ENCODE measurements at regions not wholly inside any gene's neighbourhood (a gene's known extent, or its start where the extent isn't known, plus 50 kb on each side); places are given as distances from the start of the nearest gene placed in this dataset.

- no peaks in the 10 kb centered on the region for H3K79me2 ChIP-seq (ENCODE audit: low read depth)
- H3K4me2 ChIP-seq, result no peak overlapping the region
- no peak overlapping the region for H3K4me3 Mint-ChIP-seq
- H3K36me3 ChIP-seq, result no peaks in the 10 kb centered on the region
- no peaks in the 10 kb centered on the region for H4K20me1 ChIP-seq (ENCODE audit: low read depth)
- peaks cover 2% of the 10 kb centered on the region for H3K27me3 Mint-ChIP-seq (ENCODE audit: insufficient read depth, low read depth)
- H3K36me3 Mint-ChIP-seq, result peaks cover 2% of the 10 kb centered on the region
- TF ChIP-seq EZH2phosphoT487 (IDR thresholded peaks at IDR 0.05), result no peak
- TF ChIP-seq EZH2 (IDR thresholded peaks at IDR 0.05), result no peak
- TF ChIP-seq CTCF (IDR thresholded peaks at IDR 0.05), result no peak
- peaks cover 21% of the 10 kb centered on the region for H3K4me1 Mint-ChIP-seq
- no peaks in the 10 kb centered on the region for H3K27me3 ChIP-seq
- no peak overlapping the region for H3K27ac ChIP-seq
- H3F3A ChIP-seq (ENCODE audit: low read depth), result no peaks in the 10 kb centered on the region
- H3K9me3 ChIP-seq (ENCODE audit: low read depth), result no peaks in the 10 kb centered on the region
- no peak for DNase-seq (ENCODE audit: low spot score)
- no peak overlapping the region for H3K9ac ChIP-seq
- peaks cover 8% of the 10 kb centered on the region for H3K9me3 Mint-ChIP-seq
- no peak overlapping the region for H3K27ac Mint-ChIP-seq
- H3K4me3 ChIP-seq, result no peak overlapping the region
- H3K4me1 ChIP-seq, result no peaks in the 10 kb centered on the region
- no peak overlapping the region for H2AFZ ChIP-seq (replicated peaks)
Measured at GRCh38 chr10:10658172-10658785, 359.4 kb upstream of the CELF2 start.

DNA sequence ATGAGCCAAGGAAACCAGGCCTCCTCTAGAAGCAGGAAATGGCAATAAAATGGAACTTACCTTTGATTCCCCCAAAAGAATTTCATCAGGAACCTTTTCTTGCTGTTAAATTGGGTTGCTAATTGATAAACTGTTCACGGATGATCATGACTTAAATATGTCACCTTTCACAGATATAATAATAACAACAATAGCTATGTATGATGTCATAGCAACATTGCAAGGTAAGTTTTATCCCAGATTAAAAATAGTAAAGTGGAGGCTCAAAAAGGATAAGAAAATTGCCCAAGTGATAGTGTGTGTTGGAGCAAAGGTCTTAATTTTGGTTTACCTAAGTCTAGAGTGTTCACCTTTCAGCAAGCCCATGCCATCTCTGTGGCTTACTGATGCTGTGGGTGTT is 357.6 kb upstream of the CELF2 start:
- H3K27ac Mint-ChIP-seq, result no peak overlapping the region
- Histone ChIP-seq H4K20me1 (ENCODE audit: low read depth) (no peaks in the 10 kb centered on the region), H2AFZ (replicated peaks) (no peak overlapping the region), H3K9ac (no peak overlapping the region), H3K36me3 (no peaks in the 10 kb centered on the region), H3K27ac (no peak overlapping the region), H3F3A (ENCODE audit: low read depth) (no peaks in the 10 kb centered on the region), H3K4me2 (no peak overlapping the region), H3K27me3 (no peaks in the 10 kb centered on the region), H3K4me1 (no peaks in the 10 kb centered on the region), H3K9me3 (ENCODE audit: low read depth) (no peaks in the 10 kb centered on the region), H3K79me2 (ENCODE audit: low read depth) (no peaks in the 10 kb centered on the region), H3K4me3 (no peak overlapping the region)
- no peak for DNase-seq (ENCODE audit: low spot score)
- no peak overlapping the region for H3K4me3 Mint-ChIP-seq
- H3K27me3 Mint-ChIP-seq (ENCODE audit: insufficient read depth, low read depth), result peaks cover 2% of the 10 kb centered on the region
- H3K4me1 Mint-ChIP-seq, result peaks cover 29% of the 10 kb centered on the region
- TF ChIP-seq EZH2 (IDR thresholded peaks at IDR 0.05) (no peak), EZH2phosphoT487 (IDR thresholded peaks at IDR 0.05) (no peak), CTCF (IDR thresholded peaks at IDR 0.05) (no peak)
- peaks cover 8% of the 10 kb centered on the region for H3K9me3 Mint-ChIP-seq
- peaks cover 2% of the 10 kb centered on the region for H3K36me3 Mint-ChIP-seq

GRCh38 chr10:10661176-10661575 is 356.5 kb upstream of the CELF2 start:
- Histone ChIP-seq H3K4me3 (no peak overlapping the region), H3K79me2 (ENCODE audit: low read depth) (no peaks in the 10 kb centered on the region), H3K9ac (no peak overlapping the region), H4K20me1 (ENCODE audit: low read depth) (no peaks in the 10 kb centered on the region), H3F3A (ENCODE audit: low read depth) (no peaks in the 10 kb centered on the region), H3K27ac (no peak overlapping the region), H3K4me1 (no peaks in the 10 kb centered on the region), H3K27me3 (no peaks in the 10 kb centered on the region), H2AFZ (replicated peaks) (no peak overlapping the region), H3K4me2 (no peak overlapping the region), H3K9me3 (ENCODE audit: low read depth) (no peaks in the 10 kb centered on the region), H3K36me3 (no peaks in the 10 kb centered on the region)
- Mint-ChIP-seq H3K27me3 (ENCODE audit: insufficient read depth, low read depth) (peaks cover 2% of the 10 kb centered on the region), H3K9me3 (peaks cover 8% of the 10 kb centered on the region), H3K27ac (no peak overlapping the region), H3K4me1 (peaks cover 29% of the 10 kb centered on the region), H3K36me3 (peaks cover 2% of the 10 kb centered on the region), H3K4me3 (no peak overlapping the region)
- no peak for TF ChIP-seq CTCF (IDR thresholded peaks at IDR 0.05)
- TF ChIP-seq EZH2 (IDR thresholded peaks at IDR 0.05), result no peak
- TF ChIP-seq EZH2phosphoT487 (IDR thresholded peaks at IDR 0.05), result no peak
- no peak for DNase-seq (ENCODE audit: low spot score)

Measured in neural progenitor cell (in vitro differentiated cells).